ENCODE measurements at regions not wholly inside any gene's neighbourhood (a gene's known extent, or its start where the extent isn't known, plus 50 kb on each side); places are given as distances from the start of the nearest gene placed in this dataset.

DNA sequence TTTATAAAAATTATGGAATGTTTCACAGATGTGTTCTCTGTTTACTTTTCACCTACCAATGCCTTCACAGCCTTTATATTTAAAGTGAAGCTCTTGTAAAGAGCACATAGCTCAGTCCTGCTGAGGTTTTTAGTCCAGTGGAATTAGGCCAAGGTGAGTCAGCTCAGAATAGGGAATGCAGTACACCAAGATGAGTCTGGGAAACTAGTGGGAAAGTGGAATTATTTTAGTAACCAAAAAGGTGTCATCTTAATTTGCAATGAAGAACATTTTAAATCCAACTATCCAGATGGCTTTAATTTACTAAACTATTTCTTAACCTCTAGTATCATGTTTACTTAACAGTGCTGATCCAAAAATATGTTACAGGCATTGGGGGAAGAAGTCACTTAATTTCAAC, 236.3 kb upstream of the CTBP2 start:
- Histone ChIP-seq H3K27me3 (replicated peaks in 1 of 7) (peaks cover 0 to 7% (median 0%) of the 10 kb centered on the region in 7 donors), H3K4me3 (no peak overlapping the region), H3K27ac (no peak overlapping the region), H3K4me1 (no peaks in the 10 kb centered on the region), H3K9me3 (peaks cover 0 to 9% (median 0%) of the 10 kb centered on the region in 8 donors), H3K36me3 (no peaks in the 10 kb centered on the region)
- no peak for DNase-seq
- TF ChIP-seq POLR2AphosphoS5 (IDR thresholded peaks at IDR 0.05) = no peak
- TF ChIP-seq POLR2A (IDR thresholded peaks at IDR 0.05) = no peak
- TF ChIP-seq, protein P1, sequence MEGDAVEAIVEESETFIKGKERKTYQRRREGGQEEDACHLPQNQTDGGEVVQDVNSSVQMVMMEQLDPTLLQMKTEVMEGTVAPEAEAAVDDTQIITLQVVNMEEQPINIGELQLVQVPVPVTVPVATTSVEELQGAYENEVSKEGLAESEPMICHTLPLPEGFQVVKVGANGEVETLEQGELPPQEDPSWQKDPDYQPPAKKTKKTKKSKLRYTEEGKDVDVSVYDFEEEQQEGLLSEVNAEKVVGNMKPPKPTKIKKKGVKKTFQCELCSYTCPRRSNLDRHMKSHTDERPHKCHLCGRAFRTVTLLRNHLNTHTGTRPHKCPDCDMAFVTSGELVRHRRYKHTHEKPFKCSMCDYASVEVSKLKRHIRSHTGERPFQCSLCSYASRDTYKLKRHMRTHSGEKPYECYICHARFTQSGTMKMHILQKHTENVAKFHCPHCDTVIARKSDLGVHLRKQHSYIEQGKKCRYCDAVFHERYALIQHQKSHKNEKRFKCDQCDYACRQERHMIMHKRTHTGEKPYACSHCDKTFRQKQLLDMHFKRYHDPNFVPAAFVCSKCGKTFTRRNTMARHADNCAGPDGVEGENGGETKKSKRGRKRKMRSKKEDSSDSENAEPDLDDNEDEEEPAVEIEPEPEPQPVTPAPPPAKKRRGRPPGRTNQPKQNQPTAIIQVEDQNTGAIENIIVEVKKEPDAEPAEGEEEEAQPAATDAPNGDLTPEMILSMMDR (IDR thresholded peaks at IDR 0.05 in 8 of 11, conservative IDR thresholded peaks at IDR 0.05 in 3 of 11) = no peak
- intact Hi-C loops (cut with DNase I; ENCODE audit: low total_unique reads) = no loop called here

DNA sequence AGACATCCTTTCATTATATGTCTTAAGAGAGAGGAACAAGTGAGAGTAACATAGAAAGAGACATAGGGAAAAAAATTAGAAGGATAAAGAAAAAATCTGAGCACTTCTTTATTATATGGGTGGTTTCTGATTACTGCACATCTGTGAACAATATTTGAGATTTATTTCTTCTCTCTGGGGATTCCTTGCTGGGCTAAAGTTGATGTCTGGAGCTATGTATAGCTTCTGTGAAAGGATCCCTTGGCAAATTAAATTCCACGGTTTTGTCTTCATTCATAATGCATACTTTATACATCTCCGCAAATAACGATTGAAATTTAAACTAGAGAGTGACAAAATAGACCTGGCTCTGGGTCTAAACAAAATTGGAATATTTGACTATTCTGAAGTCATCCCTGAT, 232.2 kb upstream of the CTBP2 start:
- H3K27ac ChIP-seq = no peak overlapping the region
- H3K4me3 ChIP-seq = no peak overlapping the region
- no peaks in the 10 kb centered on the region for H3K4me1 ChIP-seq
- WGBS, 5 donors = 84 to 92% (median 90%) methylated on average over 3 of the region's 3 CpGs
- H3K36me3 ChIP-seq = no peaks in the 10 kb centered on the region
- no peak for DNase-seq
- TF ChIP-seq POLR2A (IDR thresholded peaks at IDR 0.05) (no peak), POLR2AphosphoS5 (IDR thresholded peaks at IDR 0.05) (no peak)
- TF ChIP-seq, protein P1 (IDR thresholded peaks at IDR 0.05 in 8 of 11, conservative IDR thresholded peaks at IDR 0.05 in 3 of 11) = no peak
- peaks cover 0 to 42% (median 24%) of the 10 kb centered on the region in 8 donors for H3K9me3 ChIP-seq
- H3K27me3 ChIP-seq (replicated peaks in 1 of 7) = no peaks in the 10 kb centered on the region
- intact Hi-C loops (cut with DNase I; ENCODE audit: low total_unique reads) = no loop called here

DNA sequence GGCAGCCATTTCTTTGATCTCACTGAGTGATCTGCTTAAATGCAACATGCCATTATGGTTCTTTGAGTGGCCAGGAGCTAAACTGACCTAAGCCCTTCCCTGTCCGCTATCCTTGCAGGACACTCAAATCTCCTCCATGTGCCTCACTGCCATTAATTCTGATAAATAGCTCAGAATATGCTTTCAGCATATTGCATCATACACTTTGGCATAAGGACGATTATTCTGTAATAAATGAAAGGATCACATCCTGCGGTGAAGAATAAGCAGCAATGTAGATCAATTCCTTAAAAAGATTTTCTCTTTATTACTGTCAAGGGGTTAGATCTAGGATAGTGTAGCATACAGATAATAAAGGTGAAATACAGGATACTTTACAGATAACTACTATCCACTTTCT, 231.8 kb upstream of the CTBP2 start:
- 83 to 87% (median 83%) methylated on average over 3 of the region's 3 CpGs for WGBS, 5 donors
- H3K36me3 ChIP-seq = no peaks in the 10 kb centered on the region
- H3K9me3 ChIP-seq = peaks cover 0 to 42% (median 24%) of the 10 kb centered on the region in 8 donors
- H3K27ac ChIP-seq = no peak overlapping the region
- H3K27me3 ChIP-seq (replicated peaks in 1 of 7) = no peaks in the 10 kb centered on the region
- H3K4me3 ChIP-seq = no peak overlapping the region
- TF ChIP-seq, protein P1 (IDR thresholded peaks at IDR 0.05 in 8 of 11, conservative IDR thresholded peaks at IDR 0.05 in 3 of 11) = no peak
- no peak for TF ChIP-seq POLR2A (IDR thresholded peaks at IDR 0.05)
- no peak for TF ChIP-seq POLR2AphosphoS5 (IDR thresholded peaks at IDR 0.05)
- no peaks in the 10 kb centered on the region for H3K4me1 ChIP-seq
- DNase-seq = no peak
- intact Hi-C loops (cut with DNase I; ENCODE audit: low total_unique reads) = no loop called here

DNA sequence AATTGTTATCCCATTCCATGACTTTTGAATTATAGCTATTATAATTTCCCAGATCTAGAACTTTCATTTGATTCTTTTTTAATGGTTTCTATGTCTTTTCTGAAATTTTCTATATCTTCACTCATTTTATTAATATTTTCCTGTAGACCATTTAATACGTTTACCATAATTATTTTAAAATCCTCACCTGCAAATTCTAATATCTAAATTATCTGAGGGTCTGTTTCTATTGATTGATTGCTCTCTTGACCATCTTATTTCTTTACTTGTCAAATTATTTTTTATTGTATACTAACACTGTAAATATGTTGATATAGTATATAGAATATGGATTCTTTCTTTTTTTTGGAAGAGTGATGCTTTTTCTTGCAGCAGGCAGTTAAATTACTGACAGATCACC, 229.3 kb upstream of the CTBP2 start:
- H3K27ac ChIP-seq = no peak overlapping the region
- no peak for DNase-seq
- TF ChIP-seq POLR2A (IDR thresholded peaks at IDR 0.05) (no peak), POLR2AphosphoS5 (IDR thresholded peaks at IDR 0.05) (no peak)
- TF ChIP-seq, protein P1 (IDR thresholded peaks at IDR 0.05 in 8 of 11, conservative IDR thresholded peaks at IDR 0.05 in 3 of 11) = no peak
- H3K36me3 ChIP-seq = no peaks in the 10 kb centered on the region
- H3K4me1 ChIP-seq = no peaks in the 10 kb centered on the region
- H3K4me3 ChIP-seq = no peak overlapping the region
- intact Hi-C loops (cut with DNase I; ENCODE audit: low total_unique reads) = no loop called here
- 65 to 80% (median 72%) methylated on average over 1 of the region's 1 CpG for WGBS, 5 donors
- H3K27me3 ChIP-seq (replicated peaks in 1 of 7) = peaks cover 0 to 8% (median 0%) of the 10 kb centered on the region in 7 donors
- H3K9me3 ChIP-seq = peaks cover 0 to 42% (median 24%) of the 10 kb centered on the region in 8 donors
